ENCODE measurements at regions not wholly inside any gene's neighbourhood (a gene's known extent, or its start where the extent isn't known, plus 50 kb on each side); places are given as distances from the start of the nearest gene placed in this dataset.

- Histone ChIP-seq H3K27ac (no peak overlapping the region), H3K4me1 (no peaks in the 10 kb centered on the region), H3K9me3 (replicated peaks) (no peaks in the 10 kb centered on the region), H3K36me3 (no peaks in the 10 kb centered on the region), H3K27me3 (no peaks in the 10 kb centered on the region), H3K4me3 (no peak overlapping the region)
- no peak for DNase-seq
Observed at GRCh38 chr3:194806991-194807630, 121.4 kb downstream of the FAM43A start.

- Histone ChIP-seq H3K27me3 (no peaks in the 10 kb centered on the region), H3K4me1 (no peaks in the 10 kb centered on the region), H3K4me3 (no peak overlapping the region), H3K27ac (no peak overlapping the region), H3K9me3 (replicated peaks) (no peaks in the 10 kb centered on the region), H3K36me3 (no peaks in the 10 kb centered on the region)
- DNase-seq = no peak
Observed at GRCh38 chr3:194808640-194809097, 123.0 kb downstream of the FAM43A start.

DNA sequence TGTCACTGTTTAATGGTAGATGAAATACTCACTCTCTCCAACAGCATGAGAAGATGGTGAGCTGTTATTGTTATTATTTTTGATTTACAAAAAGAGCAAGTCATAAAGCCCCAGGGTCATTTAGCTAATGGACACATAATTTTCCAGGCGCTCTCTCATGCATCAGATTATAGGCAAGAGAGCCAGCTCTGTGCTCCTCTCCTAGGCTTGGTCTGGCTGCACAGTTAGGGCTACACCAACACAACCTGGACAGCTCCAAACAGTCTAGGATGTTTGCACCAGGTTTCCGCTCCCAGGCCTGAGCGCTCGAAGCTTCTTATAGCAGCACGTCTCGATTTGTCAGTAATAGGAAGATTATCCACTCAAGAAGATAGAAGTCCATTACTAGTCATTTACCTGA, 123.7 kb downstream of the FAM43A start:
- no peaks in the 10 kb centered on the region for H3K4me1 ChIP-seq
- no peaks in the 10 kb centered on the region for H3K36me3 ChIP-seq
- no peaks in the 10 kb centered on the region for H3K9me3 ChIP-seq (replicated peaks)
- no peak for DNase-seq
- no peaks in the 10 kb centered on the region for H3K27me3 ChIP-seq
- no peak overlapping the region for H3K27ac ChIP-seq
- H3K4me3 ChIP-seq = no peak overlapping the region

GRCh38 chr3:194810076-194810475, 124.4 kb downstream of the FAM43A start:
- no peak overlapping the region for H3K4me3 ChIP-seq
- no peak overlapping the region for H3K27ac ChIP-seq
- H3K36me3 ChIP-seq = no peaks in the 10 kb centered on the region
- no peaks in the 10 kb centered on the region for H3K4me1 ChIP-seq
- H3K27me3 ChIP-seq = no peaks in the 10 kb centered on the region
- H3K9me3 ChIP-seq (replicated peaks) = no peaks in the 10 kb centered on the region
- DNase-seq = no peak

- Histone ChIP-seq H3K27ac (no peak overlapping the region), H3K27me3 (no peaks in the 10 kb centered on the region), H3K4me3 (no peak overlapping the region), H3K36me3 (no peaks in the 10 kb centered on the region), H3K9me3 (replicated peaks) (no peaks in the 10 kb centered on the region), H3K4me1 (no peaks in the 10 kb centered on the region)
- no peak for DNase-seq
Observed at GRCh38 chr3:194811118-194811517, 125.4 kb downstream of the FAM43A start.

GRCh38 chr3:194812176-194812575, 126.5 kb downstream of the FAM43A start:
- H3K36me3 ChIP-seq = no peaks in the 10 kb centered on the region
- H3K4me1 ChIP-seq = no peaks in the 10 kb centered on the region
- H3K9me3 ChIP-seq (replicated peaks) = no peaks in the 10 kb centered on the region
- no peaks in the 10 kb centered on the region for H3K27me3 ChIP-seq
- H3K4me3 ChIP-seq = no peak overlapping the region
- DNase-seq = no peak
- no peak overlapping the region for H3K27ac ChIP-seq

- Histone ChIP-seq H3K4me3 (no peak overlapping the region), H3K36me3 (no peaks in the 10 kb centered on the region), H3K4me1 (no peaks in the 10 kb centered on the region), H3K27ac (no peak overlapping the region), H3K9me3 (replicated peaks) (no peaks in the 10 kb centered on the region), H3K27me3 (no peaks in the 10 kb centered on the region)
- no peak for DNase-seq
Observed at GRCh38 chr3:194814878-194815357, 129.2 kb downstream of the FAM43A start.

DNA sequence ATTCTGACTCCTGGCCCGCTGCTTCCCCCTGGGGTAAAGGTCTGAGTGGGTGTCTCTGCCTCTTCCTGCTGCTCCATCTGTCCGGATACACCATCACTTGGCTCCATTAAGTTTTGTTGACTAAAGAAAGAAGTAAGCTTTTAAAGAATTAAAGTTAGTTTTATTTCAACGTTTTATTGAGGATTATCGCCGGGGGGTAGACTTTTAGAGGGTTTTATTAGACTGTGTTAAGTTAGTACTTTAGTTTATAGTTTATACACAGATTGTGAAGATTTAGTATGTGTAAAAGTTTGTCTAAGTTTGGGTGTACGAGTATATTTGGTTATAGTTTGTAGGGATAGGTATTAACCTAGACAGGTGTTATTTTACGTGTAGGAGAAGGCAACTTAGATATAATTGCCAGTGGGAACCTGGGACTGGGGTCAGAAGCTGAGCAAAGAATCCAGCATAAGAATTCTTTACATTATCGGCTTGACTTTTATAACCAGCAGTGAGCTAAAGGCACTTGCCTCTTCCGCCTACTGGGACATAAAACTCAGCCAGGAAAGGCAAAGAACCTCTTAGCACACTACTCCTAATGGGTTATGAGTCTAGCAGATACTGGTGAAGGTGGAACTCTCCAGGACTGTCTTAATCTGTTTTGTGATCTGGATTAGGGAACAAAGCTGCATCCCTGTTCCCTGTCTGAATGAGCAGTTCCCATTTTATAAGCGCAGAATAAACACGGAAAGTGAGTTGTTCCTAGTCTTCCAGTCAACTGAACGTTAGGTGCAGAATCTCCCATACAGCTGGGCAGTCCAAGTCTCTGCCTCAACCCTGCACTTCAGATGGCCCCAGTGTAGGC, 131.3 kb downstream of the FAM43A start:
- Histone ChIP-seq H3K27me3 (no peaks in the 10 kb centered on the region), H3K27ac (no peak overlapping the region), H3K4me1 (no peaks in the 10 kb centered on the region), H3K36me3 (no peaks in the 10 kb centered on the region), H3K4me3 (no peak overlapping the region), H3K9me3 (replicated peaks) (no peaks in the 10 kb centered on the region)
- DNase-seq = no peak

GRCh38 chr3:194817592-194817930, 131.9 kb downstream of the FAM43A start:
- no peaks in the 10 kb centered on the region for H3K36me3 ChIP-seq
- no peak for DNase-seq
- H3K27ac ChIP-seq = no peak overlapping the region
- H3K27me3 ChIP-seq = no peaks in the 10 kb centered on the region
- H3K4me3 ChIP-seq = no peak overlapping the region
- H3K9me3 ChIP-seq (replicated peaks) = no peaks in the 10 kb centered on the region
- H3K4me1 ChIP-seq = no peaks in the 10 kb centered on the region

GRCh38 chr3:194817936-194818335, 132.3 kb downstream of the FAM43A start:
- H3K9me3 ChIP-seq (replicated peaks) = no peaks in the 10 kb centered on the region
- no peak for DNase-seq
- H3K27ac ChIP-seq = no peak overlapping the region
- H3K4me3 ChIP-seq = no peak overlapping the region
- H3K4me1 ChIP-seq = no peaks in the 10 kb centered on the region
- H3K36me3 ChIP-seq = no peaks in the 10 kb centered on the region
- no peaks in the 10 kb centered on the region for H3K27me3 ChIP-seq

DNA sequence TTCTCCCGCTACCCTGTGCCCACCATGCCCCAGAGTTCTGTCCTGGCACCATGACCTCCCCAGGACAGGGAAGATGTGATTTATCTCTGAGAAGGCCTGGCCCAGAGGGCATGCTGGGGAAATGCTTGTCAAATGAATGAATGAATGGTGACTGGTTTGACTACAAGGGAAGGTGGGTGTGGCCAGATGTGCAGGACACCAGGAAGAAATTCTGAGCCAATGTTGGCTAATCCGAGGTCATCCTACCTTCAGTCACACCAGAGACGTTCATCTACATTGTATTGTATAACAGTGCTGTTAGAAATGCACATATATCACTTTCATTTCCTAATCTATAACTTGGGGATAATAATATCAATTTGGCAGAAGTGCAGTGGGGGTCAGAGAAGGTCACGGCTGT, 138.4 kb downstream of the FAM43A start:
- Histone ChIP-seq H3K27ac (no peak overlapping the region), H3K9me3 (replicated peaks) (no peaks in the 10 kb centered on the region), H3K36me3 (no peaks in the 10 kb centered on the region), H3K27me3 (no peaks in the 10 kb centered on the region; the same call in 1 of the 2 replicates), H3K4me3 (no peak overlapping the region), H3K4me1 (no peaks in the 10 kb centered on the region)
- no peak for DNase-seq

DNA sequence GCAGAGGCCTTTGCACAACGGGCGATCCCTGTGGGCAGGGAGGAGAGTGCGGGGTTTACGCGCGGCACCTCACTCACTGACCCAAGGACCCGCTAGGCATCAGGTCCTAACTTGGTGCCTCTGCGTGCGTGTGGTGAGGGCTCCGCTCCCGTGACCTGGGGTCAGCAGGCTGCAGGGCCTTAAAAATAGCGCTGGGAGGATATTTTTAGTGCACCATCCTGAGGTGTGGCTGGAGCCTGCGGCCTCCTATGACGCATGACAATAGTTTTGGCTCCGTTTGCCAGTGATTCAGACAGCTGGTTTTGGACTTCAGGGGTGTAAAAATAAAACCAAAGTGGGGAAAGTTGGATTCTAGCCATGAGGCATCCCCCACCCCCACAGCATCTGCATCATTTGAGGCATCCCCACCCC, 139.0 kb downstream of the FAM43A start:
- no peaks in the 10 kb centered on the region for H3K9me3 ChIP-seq (replicated peaks)
- H3K27me3 ChIP-seq = no peaks in the 10 kb centered on the region; the same call in 1 of the 2 replicates
- H3K36me3 ChIP-seq = no peaks in the 10 kb centered on the region
- no peak overlapping the region for H3K27ac ChIP-seq
- H3K4me1 ChIP-seq = no peaks in the 10 kb centered on the region
- H3K4me3 ChIP-seq = no peak overlapping the region
- DNase-seq = peak in 1 of 2 experiments; percentile 5

- no peaks in the 10 kb centered on the region for H3K4me1 ChIP-seq
- no peak for DNase-seq
- no peaks in the 10 kb centered on the region for H3K9me3 ChIP-seq (replicated peaks)
- no peaks in the 10 kb centered on the region for H3K36me3 ChIP-seq
- H3K27me3 ChIP-seq = no peaks in the 10 kb centered on the region; the same call in 1 of the 2 replicates
- no peak overlapping the region for H3K4me3 ChIP-seq
- no peak overlapping the region for H3K27ac ChIP-seq
Observed at GRCh38 chr3:194826594-194826993, 140.9 kb downstream of the FAM43A start.

- DNase-seq = no peak
- H3K36me3 ChIP-seq = no peaks in the 10 kb centered on the region
- no peaks in the 10 kb centered on the region for H3K4me1 ChIP-seq
- no peaks in the 10 kb centered on the region for H3K9me3 ChIP-seq (replicated peaks)
- no peaks in the 10 kb centered on the region; the same call in 1 of the 2 replicates for H3K27me3 ChIP-seq
- H3K27ac ChIP-seq = no peak overlapping the region
- no peak overlapping the region for H3K4me3 ChIP-seq
Observed at GRCh38 chr3:194827486-194827885, 141.8 kb downstream of the FAM43A start.

DNA sequence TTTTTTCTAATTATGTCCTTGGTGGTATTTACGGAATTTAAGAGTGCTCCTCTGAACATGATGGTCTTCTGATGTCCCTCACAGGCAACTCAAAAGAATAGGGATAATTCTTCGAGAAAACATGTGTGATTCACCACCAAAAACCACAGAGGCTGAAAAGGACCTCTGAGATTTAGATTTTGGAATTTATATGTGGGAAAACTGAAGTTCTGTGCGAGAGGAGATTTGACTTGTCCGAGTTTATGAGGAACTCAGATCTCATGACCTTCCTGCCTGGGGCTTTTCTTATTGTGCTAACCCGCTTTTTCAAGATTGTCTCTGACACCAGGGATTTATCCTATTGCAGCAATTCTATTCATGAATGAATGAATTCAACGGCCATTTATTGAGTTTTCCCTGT, 142.4 kb downstream of the FAM43A start:
- no peaks in the 10 kb centered on the region for H3K36me3 ChIP-seq
- H3K27ac ChIP-seq = no peak overlapping the region
- H3K27me3 ChIP-seq = no peaks in the 10 kb centered on the region; the same call in 1 of the 2 replicates
- H3K4me3 ChIP-seq = no peak overlapping the region
- H3K9me3 ChIP-seq (replicated peaks) = no peaks in the 10 kb centered on the region
- DNase-seq = no peak
- H3K4me1 ChIP-seq = no peaks in the 10 kb centered on the region

Measured in SJCRH30 (cell line).